Thyroid gland (tissue), 4 donors: ENCODE measurements at regions not wholly inside any gene's neighbourhood (a gene's known extent, or its start where the extent isn't known, plus 50 kb on each side); places are given as distances from the start of the nearest gene placed in this dataset.

ENCODE experiments used
- POLR2A ChIP-seq, 2 donors: fragments of 450-650 bp; IDR thresholded peaks; one replicate each; pipeline ENCODE4 v1.6.1; 2017; ENCODE audit warnings: antibody characterized with exemption in 2 of 2, mild to moderate bottlenecking in 2 of 2, moderate library complexity in 1 of 2
- TF ChIP-seq, protein P1 (sequence below), 6 experiments: fragments of 200-600 bp in 3 of 6; fragments of 450-650 bp in 3 of 6; sonication (generic) in 3 of 6; IDR thresholded peaks; one replicate each; pipeline ENCODE4 v1.5.1; 2016 to 2019; ENCODE audit warnings: antibody characterized with exemption in 6 of 6, mild to moderate bottlenecking in 2 of 6, inconsistent platforms in 1 of 6, moderate library complexity in 1 of 6

DNA sequence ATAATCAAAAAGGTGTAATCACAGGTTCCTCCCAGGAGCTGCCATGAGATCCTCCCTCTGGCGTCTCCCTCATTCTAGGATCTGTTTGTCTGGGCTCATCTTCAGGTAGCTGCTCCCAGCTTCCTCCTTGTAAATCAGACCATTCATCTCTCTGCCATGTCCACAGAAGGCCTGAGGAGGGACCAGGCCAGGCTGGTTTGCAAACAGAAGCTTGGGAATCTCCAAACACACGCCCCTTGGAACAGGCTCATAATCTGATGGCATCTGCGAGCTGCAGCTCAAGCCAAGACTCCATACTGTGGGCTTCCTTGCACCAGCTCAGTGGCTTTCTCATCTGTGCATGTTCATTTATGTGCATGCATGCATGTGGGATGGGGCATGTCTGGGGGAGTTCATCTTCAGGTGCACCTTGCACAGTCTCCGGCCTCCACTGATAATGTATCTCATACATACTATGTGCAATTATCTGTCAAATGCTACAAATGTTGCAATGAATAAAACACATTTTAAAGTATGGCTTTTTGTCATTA, 134.9 kb downstream of the NXPE2 start:
- TF ChIP-seq, protein P1, sequence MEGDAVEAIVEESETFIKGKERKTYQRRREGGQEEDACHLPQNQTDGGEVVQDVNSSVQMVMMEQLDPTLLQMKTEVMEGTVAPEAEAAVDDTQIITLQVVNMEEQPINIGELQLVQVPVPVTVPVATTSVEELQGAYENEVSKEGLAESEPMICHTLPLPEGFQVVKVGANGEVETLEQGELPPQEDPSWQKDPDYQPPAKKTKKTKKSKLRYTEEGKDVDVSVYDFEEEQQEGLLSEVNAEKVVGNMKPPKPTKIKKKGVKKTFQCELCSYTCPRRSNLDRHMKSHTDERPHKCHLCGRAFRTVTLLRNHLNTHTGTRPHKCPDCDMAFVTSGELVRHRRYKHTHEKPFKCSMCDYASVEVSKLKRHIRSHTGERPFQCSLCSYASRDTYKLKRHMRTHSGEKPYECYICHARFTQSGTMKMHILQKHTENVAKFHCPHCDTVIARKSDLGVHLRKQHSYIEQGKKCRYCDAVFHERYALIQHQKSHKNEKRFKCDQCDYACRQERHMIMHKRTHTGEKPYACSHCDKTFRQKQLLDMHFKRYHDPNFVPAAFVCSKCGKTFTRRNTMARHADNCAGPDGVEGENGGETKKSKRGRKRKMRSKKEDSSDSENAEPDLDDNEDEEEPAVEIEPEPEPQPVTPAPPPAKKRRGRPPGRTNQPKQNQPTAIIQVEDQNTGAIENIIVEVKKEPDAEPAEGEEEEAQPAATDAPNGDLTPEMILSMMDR (IDR thresholded peaks at IDR 0.05), result no peak
- no peak for TF ChIP-seq POLR2A (IDR thresholded peaks at IDR 0.05)
